HepG2 (cell line): ENCODE measurements at regions not wholly inside any gene's neighbourhood (a gene's known extent, or its start where the extent isn't known, plus 50 kb on each side); places are given as distances from the start of the nearest gene placed in this dataset.

Experiments
- ARNTL ChIP-seq: sonication (generic); formaldehyde crosslinking; IDR thresholded peaks from 2 replicates; pipeline ENCODE4 v1.4.0; 2020; ENCODE audit warnings: mild to moderate bottlenecking, missing genetic modification reagents
- ATF7-NPFF ChIP-seq: sonication (generic); formaldehyde crosslinking; IDR thresholded peaks from 2 replicates; pipeline ENCODE4 v1.8.1; 2023; ENCODE audit warnings: mild to moderate bottlenecking, low read depth, missing genetic modification reagents, moderate library complexity
- GATA4 ChIP-seq: sonication (generic); IDR thresholded peaks from 2 replicates; pipeline ENCODE4 v1.6.1; 2016; ENCODE audit warnings: antibody characterized with exemption, low read depth, borderline replicate concordance
- GFI1 ChIP-seq: sonication (generic); formaldehyde crosslinking; IDR thresholded peaks from 2 replicates; pipeline ENCODE4 v1.5.0; 2020; ENCODE audit warnings: missing genetic modification reagents, mild to moderate bottlenecking, borderline replicate concordance
- HHEX ChIP-seq: IDR thresholded peaks from 2 replicates; pipeline ENCODE4 v1.6.1; 2016; ENCODE audit warnings: control low read depth
- IKZF1 ChIP-seq: fragments of 450-650 bp; IDR thresholded peaks from 2 replicates; pipeline ENCODE4 v1.7.1; 2016
- KAT7 ChIP-seq: IDR thresholded peaks from 2 replicates; pipeline ENCODE4 v1.6.1; 2018; ENCODE audit warnings: borderline replicate concordance, missing compliant biosample characterization
- KMT2A ChIP-seq: sonication (generic); formaldehyde crosslinking; IDR thresholded peaks from 2 replicates; pipeline ENCODE4 v1.4.0; 2020; ENCODE audit warnings: missing genetic modification reagents
- RBM22 ChIP-seq: fragments of 200-400 bp; formaldehyde crosslinking; optimal IDR thresholded peaks from 2 replicates; pipeline ENCODE3; 2017; ENCODE audit warnings: mild to moderate bottlenecking, low read length, moderate library complexity
- SP1 ChIP-seq, 2 experiments: fragments of 450-650 bp in 1 of 2; sonication (generic) in 1 of 2; formaldehyde crosslinking in 1 of 2; IDR thresholded peaks; 2 replicates each; pipeline versions ENCODE4 v1.4.0 to v1.6.1; 2016 to 2020; ENCODE audit warnings: missing genetic modification reagents in 1 of 2
- ZMAT3 ChIP-seq: sonication (generic); formaldehyde crosslinking; conservative IDR thresholded peaks from 2 replicates; pipeline ENCODE4 v1.7.0; 2021; ENCODE audit warnings: missing genetic modification reagents
- ZNF772 ChIP-seq: sonication (generic); formaldehyde crosslinking; IDR thresholded peaks from 2 replicates; pipeline ENCODE4 v1.5.0; 2020; ENCODE audit warnings: mild to moderate bottlenecking, missing genetic modification reagents
- ZNF775 ChIP-seq: sonication (generic); formaldehyde crosslinking; IDR thresholded peaks from 2 replicates; pipeline ENCODE4 v1.4.0; 2020; ENCODE audit warnings: missing genetic modification reagents, mild to moderate bottlenecking, moderate library complexity, borderline replicate concordance
- TF ChIP-seq, protein P1 (sequence below): sonication (generic); formaldehyde crosslinking; IDR thresholded peaks from 2 replicates; pipeline ENCODE4 v1.4.0; 2020; ENCODE audit warnings: missing genetic modification reagents
- TF ChIP-seq, protein P2 (sequence below): sonication (generic); formaldehyde crosslinking; IDR thresholded peaks from 2 replicates; pipeline ENCODE4 v1.4.0; 2020; ENCODE audit warnings: missing genetic modification reagents
- TF ChIP-seq, protein P3 (sequence below): sonication (generic); formaldehyde crosslinking; conservative IDR thresholded peaks from 2 replicates; pipeline ENCODE4 v1.5.0; 2020; ENCODE audit warnings: missing genetic modification reagents
- TF ChIP-seq, protein P4 (sequence below): sonication (generic); formaldehyde crosslinking; IDR thresholded peaks from 2 replicates; pipeline ENCODE4 v1.5.0; 2020; ENCODE audit warnings: missing genetic modification reagents
- TF ChIP-seq, protein P5 (sequence below): sonication (generic); formaldehyde crosslinking; IDR thresholded peaks from 2 replicates; pipeline ENCODE4 v1.5.0; 2020; ENCODE audit warnings: missing genetic modification reagents, mild to moderate bottlenecking, borderline replicate concordance
- TF ChIP-seq, protein P6 (sequence below): sonication (generic); formaldehyde crosslinking; IDR thresholded peaks from 2 replicates; pipeline ENCODE4 v1.5.0; 2020; ENCODE audit warnings: mild to moderate bottlenecking, missing genetic modification reagents

DNA sequence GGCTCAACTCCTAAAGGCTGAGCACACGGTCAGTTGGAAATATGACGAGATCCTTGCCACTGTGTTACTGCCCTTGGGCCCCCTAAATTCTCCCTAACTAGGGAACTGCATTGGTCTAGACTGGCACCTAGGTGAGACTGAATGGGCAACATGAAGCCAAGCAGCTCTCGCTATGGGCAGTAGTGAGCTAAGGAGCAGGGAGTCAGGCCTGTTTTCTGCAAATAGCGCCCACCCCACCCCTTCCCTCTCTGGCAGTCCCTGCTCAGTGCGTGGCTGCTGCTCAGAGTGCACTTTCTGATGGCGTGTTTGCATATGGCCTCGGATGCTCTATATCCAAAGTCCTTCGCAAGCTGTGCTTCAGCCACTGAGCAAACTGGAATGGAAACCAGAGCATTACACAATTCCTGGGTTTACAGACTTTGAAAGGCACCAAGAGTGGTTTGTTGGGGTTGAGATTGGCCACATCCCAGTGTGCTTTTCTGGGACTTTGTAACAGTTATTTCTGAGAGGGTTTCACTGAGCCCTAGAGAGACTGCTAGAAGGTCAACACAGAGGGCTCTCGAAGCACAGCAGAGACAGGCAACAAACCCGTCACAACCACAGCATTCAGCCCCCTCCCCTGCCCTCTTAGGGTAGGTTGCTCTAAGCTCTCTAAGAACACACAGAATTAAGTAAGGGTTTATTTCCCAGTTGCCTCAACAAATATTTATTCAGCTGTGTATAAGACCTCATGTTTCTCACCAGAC is 419.9 kb downstream of the STK39 start (continued):
- TF ChIP-seq ZNF772: peak; percentile 94; the same call in 1 of the 2 replicates
- TF ChIP-seq HHEX (CRISPR knock-in tag): peak; percentile 45; the same call in 1 of the 2 replicates
- TF ChIP-seq ATF7-NPFF (CRISPR knock-in tag): peak; percentile 40; the same call in 1 of the 2 replicates
- TF ChIP-seq GFI1 (CRISPR knock-in tag): peak; percentile 97
- TF ChIP-seq, protein P1, sequence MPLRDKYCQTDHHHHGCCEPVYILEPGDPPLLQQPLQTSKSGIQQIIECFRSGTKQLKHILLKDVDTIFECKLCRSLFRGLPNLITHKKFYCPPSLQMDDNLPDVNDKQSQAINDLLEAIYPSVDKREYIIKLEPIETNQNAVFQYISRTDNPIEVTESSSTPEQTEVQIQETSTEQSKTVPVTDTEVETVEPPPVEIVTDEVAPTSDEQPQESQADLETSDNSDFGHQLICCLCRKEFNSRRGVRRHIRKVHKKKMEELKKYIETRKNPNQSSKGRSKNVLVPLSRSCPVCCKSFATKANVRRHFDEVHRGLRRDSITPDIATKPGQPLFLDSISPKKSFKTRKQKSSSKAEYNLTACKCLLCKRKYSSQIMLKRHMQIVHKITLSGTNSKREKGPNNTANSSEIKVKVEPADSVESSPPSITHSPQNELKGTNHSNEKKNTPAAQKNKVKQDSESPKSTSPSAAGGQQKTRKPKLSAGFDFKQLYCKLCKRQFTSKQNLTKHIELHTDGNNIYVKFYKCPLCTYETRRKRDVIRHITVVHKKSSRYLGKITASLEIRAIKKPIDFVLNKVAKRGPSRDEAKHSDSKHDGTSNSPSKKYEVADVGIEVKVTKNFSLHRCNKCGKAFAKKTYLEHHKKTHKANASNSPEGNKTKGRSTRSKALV (CRISPR knock-in tag): peak; percentile 66; the same call in 1 of the 2 replicates
- TF ChIP-seq KMT2A (CRISPR knock-in tag): peak; percentile 71; the same call in 1 of the 2 replicates
- TF ChIP-seq ARNTL (CRISPR knock-in tag): peak; percentile 88
- TF ChIP-seq, protein P2, sequence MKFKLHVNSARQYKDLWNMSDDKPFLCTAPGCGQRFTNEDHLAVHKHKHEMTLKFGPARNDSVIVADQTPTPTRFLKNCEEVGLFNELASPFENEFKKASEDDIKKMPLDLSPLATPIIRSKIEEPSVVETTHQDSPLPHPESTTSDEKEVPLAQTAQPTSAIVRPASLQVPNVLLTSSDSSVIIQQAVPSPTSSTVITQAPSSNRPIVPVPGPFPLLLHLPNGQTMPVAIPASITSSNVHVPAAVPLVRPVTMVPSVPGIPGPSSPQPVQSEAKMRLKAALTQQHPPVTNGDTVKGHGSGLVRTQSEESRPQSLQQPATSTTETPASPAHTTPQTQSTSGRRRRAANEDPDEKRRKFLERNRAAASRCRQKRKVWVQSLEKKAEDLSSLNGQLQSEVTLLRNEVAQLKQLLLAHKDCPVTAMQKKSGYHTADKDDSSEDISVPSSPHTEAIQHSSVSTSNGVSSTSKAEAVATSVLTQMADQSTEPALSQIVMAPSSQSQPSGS (CRISPR knock-in tag): peak; percentile 93
- TF ChIP-seq GATA4: no peak
- peak; percentile 53 for TF ChIP-seq RBM22
- no peak for TF ChIP-seq IKZF1
- TF ChIP-seq, protein P3, sequence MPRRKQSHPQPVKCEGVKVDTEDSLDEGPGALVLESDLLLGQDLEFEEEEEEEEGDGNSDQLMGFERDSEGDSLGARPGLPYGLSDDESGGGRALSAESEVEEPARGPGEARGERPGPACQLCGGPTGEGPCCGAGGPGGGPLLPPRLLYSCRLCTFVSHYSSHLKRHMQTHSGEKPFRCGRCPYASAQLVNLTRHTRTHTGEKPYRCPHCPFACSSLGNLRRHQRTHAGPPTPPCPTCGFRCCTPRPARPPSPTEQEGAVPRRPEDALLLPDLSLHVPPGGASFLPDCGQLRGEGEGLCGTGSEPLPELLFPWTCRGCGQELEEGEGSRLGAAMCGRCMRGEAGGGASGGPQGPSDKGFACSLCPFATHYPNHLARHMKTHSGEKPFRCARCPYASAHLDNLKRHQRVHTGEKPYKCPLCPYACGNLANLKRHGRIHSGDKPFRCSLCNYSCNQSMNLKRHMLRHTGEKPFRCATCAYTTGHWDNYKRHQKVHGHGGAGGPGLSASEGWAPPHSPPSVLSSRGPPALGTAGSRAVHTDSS (CRISPR knock-in tag): 0 out of 2 replicates have a peak, but pooled peaks have one; percentile 20
- TF ChIP-seq, protein P4, sequence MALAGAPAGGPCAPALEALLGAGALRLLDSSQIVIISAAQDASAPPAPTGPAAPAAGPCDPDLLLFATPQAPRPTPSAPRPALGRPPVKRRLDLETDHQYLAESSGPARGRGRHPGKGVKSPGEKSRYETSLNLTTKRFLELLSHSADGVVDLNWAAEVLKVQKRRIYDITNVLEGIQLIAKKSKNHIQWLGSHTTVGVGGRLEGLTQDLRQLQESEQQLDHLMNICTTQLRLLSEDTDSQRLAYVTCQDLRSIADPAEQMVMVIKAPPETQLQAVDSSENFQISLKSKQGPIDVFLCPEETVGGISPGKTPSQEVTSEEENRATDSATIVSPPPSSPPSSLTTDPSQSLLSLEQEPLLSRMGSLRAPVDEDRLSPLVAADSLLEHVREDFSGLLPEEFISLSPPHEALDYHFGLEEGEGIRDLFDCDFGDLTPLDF: no peak
- no peak for TF ChIP-seq SP1 (IDR thresholded peaks at IDR 0.05)
- TF ChIP-seq SP1 (CRISPR knock-in tag; IDR thresholded peaks at IDR 0.05): peak; percentile 57
- TF ChIP-seq KAT7 (CRISPR knock-in tag): peak; percentile 97
- TF ChIP-seq, protein P5, sequence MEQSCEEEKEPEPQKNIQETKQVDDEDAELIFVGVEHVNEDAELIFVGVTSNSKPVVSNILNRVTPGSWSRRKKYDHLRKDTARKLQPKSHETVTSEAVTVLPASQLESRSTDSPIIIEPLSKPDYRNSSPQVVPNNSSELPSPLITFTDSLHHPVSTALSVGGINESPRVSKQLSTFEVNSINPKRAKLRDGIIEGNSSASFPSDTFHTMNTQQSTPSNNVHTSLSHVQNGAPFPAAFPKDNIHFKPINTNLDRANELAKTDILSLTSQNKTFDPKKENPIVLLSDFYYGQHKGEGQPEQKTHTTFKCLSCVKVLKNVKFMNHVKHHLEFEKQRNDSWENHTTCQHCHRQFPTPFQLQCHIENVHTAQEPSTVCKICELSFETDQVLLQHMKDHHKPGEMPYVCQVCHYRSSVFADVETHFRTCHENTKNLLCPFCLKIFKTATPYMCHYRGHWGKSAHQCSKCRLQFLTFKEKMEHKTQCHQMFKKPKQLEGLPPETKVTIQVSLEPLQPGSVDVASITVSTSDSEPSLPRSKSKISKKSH (CRISPR knock-in tag): peak; percentile 89; the same call in 1 of the 2 replicates
- peak; percentile 28; the same call in 1 of the 2 replicates for TF ChIP-seq ZNF775
- TF ChIP-seq, protein P6, sequence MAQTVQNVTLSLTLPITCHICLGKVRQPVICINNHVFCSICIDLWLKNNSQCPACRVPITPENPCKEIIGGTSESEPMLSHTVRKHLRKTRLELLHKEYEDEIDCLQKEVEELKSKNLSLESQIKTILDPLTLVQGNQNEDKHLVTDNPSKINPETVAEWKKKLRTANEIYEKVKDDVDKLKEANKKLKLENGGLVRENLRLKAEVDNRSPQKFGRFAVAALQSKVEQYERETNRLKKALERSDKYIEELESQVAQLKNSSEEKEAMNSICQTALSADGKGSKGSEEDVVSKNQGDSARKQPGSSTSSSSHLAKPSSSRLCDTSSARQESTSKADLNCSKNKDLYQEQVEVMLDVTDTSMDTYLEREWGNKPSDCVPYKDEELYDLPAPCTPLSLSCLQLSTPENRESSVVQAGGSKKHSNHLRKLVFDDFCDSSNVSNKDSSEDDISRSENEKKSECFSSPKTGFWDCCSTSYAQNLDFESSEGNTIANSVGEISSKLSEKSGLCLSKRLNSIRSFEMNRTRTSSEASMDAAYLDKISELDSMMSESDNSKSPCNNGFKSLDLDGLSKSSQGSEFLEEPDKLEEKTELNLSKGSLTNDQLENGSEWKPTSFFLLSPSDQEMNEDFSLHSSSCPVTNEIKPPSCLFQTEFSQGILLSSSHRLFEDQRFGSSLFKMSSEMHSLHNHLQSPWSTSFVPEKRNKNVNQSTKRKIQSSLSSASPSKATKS: 0 out of 2 replicates have a peak, but pooled peaks have one; percentile 72
- TF ChIP-seq ZMAT3 (CRISPR knock-in tag): peak; percentile 71; the same call in 1 of the 2 replicates
